ENCODE measurements at regions not wholly inside any gene's neighbourhood (a gene's known extent, or its start where the extent isn't known, plus 50 kb on each side); places are given as distances from the start of the nearest gene placed in this dataset.

DNA sequence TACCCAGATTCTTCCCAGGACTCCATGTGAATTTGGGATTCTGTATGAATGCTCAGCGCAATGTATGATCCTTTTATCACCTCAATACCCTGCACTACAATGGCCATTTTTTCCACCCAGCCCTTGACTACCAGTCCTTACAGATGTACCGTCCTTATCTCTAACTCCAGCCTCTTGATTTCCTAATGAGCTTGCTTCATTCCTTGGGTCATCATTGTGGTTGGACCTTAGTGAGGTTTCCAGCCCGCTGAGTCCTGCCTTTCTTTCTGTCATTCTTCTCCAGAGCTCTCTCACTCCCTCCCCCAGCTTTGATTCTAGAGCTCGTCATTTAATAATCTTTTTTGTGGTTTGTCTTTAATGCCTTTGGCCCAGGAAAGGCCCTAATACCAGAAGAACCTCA, 438.5 kb downstream of the ZNF536 start (continued):
- TF ChIP-seq BACH1 (IDR thresholded peaks at IDR 0.05; ENCODE audit: low read length) (no peak), SIRT6 (IDR thresholded peaks at IDR 0.05; ENCODE audit: low read length) (no peak), GTF2F1 (IDR thresholded peaks at IDR 0.05; ENCODE audit: borderline replicate concordance, low read depth, low read length) (no peak), RNF2 (IDR thresholded peaks at IDR 0.05; ENCODE audit: borderline replicate concordance, low read depth, low read length, missing control alignments, poor library complexity, severe bottlenecking) (no peak), PHF8 (conservative IDR thresholded peaks at IDR 0.05; ENCODE audit: low read depth, low read length) (no peak)
